ENCODE measurements at regions not wholly inside any gene's neighbourhood (a gene's known extent, or its start where the extent isn't known, plus 50 kb on each side); places are given as distances from the start of the nearest gene placed in this dataset.

DNA sequence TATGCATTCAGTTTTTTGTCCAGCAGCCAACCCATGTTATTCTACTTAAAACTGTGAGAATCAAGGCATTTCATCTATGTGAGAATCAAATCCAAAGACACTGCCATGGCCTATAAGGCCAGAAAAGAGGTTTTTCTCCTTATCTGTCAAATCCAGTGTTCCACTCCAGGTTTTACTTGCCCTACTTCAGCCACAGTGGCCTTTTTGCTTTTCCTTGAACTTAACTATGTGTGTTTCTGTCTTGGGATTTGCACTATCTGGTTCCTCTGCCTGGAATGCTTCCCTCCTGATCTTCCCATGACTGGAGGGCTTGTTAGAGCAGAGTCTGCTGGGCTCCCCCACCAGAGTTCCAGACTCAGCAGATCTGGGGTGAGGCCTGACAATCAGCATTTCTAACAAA is 113.1 kb upstream of the DOK5 start:
- TF ChIP-seq EZH2 (IDR thresholded peaks at IDR 0.05; ENCODE audit: insufficient read depth, poor library complexity, severe bottlenecking) (no peak), EZH2phosphoT487 (IDR thresholded peaks at IDR 0.05; ENCODE audit: insufficient read depth, low read depth) (no peak)

All from GM23248 (cell line).